ENCODE measurements at regions not wholly inside any gene's neighbourhood (a gene's known extent, or its start where the extent isn't known, plus 50 kb on each side); places are given as distances from the start of the nearest gene placed in this dataset.

GRCh38 chr20:60132162-60132826, 174.1 kb downstream of the CDH26 start:
- TF ChIP-seq CTCF (conservative IDR thresholded peaks at IDR 0.05; ENCODE audit: low read depth, low read length) (no peak), EZH2 (IDR thresholded peaks at IDR 0.05; ENCODE audit: low read length, unreplicated experiment) (no peak)
